Fibroblast of skin of abdomen (primary cell): ENCODE measurements at regions not wholly inside any gene's neighbourhood (a gene's known extent, or its start where the extent isn't known, plus 50 kb on each side); places are given as distances from the start of the nearest gene placed in this dataset.

Experiments used
- DNase-seq: peaks from one replicate; pipeline ENCODE4 v3.0.0-alpha.2; 2013

DNA sequence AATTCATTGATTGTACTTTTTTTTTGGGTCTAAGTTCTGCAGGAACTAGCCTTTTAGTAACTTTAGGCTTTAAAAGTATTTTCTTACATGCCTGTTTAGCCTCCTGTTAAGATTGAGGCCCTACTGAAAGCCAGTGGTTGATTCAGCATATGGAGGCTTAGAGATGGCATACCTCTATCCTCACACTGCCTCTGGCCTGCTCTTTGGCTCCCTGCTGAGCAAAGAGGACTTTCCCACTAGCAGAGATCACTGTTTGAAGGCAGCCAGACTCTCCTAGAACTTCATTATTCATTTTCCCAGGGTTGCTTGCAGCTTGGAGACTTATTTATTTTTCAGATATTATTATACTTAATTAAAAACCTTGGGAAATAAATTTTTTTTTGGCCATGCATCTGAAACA, 405.6 kb upstream of the MEX3C start:
- DNase-seq: no peak

DNA sequence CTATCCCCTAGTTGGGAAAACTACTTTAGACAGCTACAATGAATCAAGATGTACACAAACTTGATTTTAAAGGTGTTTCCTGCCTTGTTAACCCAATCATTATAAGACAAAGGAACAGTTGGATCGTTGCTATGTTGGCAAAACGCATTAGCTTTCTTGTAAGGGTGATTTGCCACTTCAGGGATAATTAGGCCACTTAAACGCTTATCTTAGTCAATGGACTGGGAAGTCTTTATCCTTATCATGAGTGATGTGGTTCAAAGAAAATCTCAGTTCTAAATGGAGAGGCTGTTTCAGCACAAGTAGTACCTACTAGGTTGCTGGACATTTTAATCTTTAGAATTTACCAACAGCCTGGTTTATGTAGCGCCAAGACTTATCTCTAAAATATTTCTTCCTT, 406.1 kb upstream of the MEX3C start:
- DNase-seq: no peak

DNA sequence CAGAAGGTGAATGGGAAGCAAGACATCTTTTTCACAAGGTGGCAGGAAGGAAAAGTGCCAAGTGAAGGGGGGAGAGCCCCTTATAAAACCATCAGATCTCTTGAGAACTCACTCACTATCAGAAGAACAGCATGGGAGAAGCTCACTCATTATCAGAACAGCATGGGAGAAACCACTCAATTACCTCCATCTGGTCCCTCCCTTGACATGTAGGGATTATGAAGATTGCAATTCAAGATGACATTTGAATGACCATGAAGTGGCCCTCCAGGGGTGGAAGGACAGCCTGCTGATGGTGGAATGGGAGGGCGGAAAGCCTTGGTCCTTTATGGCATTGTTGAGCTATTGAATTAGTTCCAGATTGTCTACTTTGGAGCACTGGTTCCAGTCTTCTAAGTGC, 413.0 kb upstream of the MEX3C start:
- DNase-seq: no peak

DNA sequence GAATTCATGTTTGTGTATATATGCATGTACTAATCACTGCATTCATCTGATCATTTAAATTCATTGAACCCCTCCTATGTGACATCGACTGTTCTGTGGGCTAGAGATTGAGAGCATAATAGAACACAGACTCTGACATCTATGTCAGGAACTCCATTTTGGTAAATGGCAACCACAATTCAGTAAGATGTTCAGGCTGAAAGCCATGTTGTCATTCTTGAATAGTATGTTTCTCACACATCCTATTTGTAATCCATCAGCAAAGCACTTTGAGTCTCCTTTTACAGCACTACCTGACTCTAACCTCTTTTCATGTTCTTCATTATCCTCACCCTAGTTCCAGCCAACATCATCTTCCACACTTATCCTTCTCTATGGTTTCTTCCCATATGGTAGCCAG, 413.8 kb upstream of the MEX3C start:
- DNase-seq: no peak

DNA sequence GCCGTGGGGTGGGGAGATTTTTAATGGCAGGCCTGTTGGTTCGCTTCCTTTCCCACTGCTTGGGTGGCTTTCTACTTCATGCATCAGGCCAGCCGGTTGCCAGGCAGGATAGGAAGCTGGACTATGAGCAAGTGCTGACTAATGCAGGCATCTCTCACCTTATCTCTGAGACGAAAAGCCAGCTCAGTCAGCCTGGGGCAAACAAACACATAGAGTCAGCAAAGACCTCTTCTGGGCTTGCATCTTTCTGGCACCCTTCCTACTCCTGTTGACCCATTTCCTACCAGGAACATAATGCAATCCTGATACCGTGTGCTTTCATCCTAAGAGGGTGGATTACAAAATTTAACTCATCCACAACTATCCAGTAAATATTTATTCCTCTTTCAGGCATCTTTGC, 416.6 kb upstream of the MEX3C start:
- DNase-seq: peak; percentile 31

DNA sequence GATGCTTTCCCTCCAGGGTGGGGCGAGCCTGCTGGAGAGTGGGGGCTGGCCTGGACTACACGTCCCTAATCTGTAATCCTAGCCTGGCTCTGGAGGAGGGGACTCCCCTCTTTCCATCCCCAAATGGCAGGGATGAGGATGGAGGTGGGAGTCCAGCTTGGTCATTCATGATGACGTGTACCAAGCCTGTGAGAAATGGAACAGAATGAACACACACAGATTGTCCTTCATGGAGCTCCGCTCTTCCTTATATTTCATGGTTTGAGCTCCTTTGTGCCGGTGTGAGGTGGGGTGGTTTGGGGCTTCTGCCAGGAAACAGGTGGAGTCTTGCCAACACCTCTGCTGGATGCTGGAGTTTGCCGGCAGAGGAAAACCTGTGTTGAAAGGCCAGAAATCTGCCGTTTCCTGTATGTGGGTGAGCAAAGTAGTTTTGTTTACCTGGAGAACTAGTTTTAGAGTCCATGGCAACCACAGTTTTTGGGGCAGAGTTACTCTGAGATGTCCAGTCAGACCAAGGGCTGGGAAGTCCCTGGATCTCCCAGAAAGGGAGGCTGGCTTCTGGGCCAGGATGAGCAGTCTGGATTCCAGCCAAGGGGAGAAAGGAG, 417.6 kb upstream of the MEX3C start:
- DNase-seq: no peak

DNA sequence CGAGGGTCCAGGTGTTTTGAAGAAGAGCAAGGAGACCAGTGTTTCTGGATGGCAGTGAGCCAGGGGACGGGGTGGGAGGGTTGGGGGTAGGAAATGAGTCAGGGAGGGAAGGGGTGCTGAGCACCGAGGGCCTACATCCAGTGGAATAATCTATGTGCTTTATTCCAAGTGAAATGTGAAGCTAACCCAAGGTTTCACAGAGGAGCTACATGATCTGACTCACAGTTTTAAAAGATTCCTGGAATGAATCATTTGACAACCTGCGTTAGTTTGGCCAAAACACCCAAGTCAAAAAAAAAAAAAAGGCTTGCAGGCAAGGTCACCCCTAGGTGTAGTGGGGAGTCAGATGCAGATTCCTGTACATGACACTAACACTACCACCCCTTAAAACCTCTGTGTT, 419.7 kb upstream of the MEX3C start:
- peak; percentile 35 for DNase-seq

DNA sequence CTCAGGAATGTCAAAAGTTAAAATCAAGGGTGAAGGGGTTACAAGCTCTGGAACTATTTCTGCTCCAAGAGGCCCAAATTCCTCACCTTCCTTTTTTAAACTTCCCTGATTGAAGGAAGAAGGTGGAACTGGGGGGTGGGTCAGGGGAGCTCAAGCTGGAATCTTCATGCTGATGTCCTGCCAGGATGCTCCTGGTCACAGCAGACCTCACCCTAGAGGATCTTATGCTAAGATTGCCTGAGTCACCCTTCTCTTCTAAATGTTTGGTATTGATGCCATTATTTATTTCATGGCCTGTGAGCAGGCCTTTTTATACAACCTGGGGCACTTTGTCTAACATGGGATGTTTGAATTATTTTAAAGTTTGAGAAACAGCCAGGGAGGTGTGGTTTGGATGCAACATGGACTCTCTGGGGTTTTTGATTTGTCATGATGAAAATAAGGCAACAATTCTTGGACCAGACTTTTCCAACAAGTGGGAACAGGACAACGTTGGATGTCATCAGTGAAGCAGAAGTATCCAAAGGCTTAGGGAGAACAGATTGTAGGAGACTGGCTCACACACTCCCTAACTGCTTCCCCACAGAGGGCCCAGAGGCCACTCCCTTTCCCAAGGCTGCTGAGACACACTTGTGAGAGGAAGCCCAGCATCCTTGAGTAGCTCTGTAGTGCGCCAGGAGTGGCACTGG, 420.2 kb upstream of the MEX3C start:
- no peak for DNase-seq

DNA sequence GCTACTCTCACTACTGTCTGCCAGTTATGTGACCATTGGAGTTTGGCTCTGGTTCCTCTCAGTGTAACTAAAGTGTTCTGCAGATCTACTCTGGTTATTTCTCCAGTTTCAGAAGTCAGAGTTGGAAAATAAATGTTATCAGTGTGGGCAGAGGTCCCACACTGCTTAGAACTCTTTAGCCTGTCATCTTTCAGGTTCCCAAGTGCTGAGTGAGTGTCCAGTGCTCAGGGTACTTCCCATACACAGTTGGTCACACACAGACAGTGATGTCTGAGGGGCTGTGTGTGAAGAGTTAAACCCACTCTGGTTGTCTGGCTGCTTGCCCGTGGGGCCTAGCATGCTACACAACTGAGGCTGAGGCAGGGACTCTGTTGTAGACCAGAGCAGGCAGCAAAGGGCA, 421.8 kb upstream of the MEX3C start:
- no peak for DNase-seq

DNA sequence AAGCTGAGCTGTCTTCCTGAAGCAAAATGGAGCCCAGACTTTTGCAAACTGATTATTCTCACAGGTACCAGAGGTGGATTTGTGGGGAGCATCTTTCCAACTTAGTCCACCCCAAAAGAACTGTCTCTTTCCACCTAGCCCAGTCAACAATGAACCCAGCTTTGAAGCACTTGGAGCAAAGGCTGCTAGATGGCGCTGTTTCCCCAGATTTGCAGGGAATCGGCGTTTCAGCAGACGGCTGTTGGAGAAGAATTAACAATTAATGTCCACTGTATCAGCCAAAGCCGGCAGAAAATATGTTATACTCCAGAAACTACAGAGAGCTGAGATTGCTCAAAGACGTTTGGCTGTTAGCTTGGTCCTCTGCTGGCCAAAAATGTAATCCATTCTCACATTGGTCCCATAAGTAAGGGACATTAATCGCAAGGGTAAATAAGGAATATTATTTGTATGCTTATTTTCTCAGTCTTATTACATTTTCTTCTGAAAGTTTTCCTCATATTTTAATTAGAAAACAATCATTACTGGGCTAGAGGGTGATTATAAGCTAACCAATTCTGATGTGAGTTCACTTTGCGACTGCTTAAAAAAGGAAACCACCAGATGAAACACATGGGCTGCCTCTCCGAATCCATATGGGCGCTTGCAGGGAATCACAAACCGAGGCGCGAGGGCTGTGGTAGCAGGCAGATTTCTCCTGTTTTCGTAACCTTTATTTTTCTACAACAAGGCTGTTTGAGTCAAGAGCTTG, 423.8 kb upstream of the MEX3C start:
- peak; percentile 53 for DNase-seq

DNA sequence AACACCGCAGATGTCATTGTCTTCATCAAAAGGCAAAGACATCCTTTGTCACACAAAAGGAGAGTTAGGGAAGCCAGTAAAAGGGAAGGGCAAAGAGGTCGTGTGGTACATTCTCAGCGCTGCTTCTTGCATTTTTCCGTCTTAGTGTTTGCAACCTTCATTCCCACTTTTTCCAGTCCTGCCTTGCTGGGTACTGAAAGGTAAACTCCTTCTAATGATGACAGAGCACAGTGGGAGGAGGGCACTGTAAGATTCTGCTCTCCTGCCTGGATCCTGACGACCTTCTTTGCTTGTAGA, 424.3 kb upstream of the MEX3C start:
- no peak for DNase-seq

DNA sequence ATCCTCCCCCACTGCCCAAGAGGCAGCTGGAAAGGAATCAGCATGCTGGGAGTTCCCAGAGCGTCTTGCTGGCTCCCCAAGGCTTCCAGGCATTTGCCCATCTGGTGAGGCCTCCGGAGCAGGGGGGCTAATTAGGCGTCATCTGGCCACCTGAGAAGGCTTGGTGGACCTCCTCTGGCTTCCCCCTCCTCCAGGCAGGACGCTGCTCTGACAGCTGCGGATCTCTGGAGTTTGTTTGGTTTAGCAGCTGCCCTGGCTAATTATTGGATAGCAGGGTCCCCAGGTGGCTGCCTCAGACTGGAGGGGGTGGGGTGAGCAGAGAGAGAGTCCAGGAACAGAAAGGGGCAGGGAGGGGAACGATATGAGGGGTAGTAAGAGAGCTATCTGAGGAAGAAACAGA, 425.2 kb upstream of the MEX3C start:
- no peak for DNase-seq

DNA sequence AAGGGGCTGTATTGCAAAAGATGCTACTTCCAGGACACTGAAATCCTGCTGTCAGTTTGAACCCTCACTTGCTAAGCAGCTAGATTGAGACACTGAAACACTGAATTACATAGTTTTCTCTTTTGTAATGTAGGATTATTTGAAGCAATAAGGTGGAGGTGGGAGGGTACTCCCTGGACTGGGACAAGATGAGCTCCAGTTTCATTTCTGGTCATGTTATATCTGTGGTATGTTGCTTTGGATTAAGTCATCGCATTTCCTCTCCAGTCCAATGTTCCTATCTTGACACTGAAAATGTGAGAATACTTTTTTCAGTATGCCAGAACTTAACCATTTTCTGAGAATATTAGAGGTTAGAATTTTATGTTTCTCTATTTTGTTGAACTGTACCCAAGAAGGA, 426.2 kb upstream of the MEX3C start:
- DNase-seq: no peak

DNA sequence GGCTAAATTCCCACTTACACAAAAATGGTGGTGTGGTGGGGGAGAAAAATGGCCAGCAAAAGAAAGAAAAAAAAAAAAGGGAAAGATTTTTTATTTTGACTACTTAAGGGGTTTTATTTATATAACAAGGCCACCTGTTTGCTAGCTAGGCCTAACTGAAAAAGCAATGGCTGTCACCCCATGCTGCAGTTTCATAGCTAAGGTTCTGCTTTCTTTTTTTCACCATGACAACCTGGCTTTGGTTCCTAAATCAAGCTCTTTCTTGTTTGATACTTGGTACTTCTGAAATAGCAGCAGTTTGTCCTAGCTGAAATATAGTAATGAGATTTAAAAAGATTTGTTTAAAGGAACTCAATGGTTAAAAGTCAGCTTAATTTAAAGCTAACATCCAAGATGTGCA, 433.2 kb upstream of the MEX3C start:
- DNase-seq: no peak

DNA sequence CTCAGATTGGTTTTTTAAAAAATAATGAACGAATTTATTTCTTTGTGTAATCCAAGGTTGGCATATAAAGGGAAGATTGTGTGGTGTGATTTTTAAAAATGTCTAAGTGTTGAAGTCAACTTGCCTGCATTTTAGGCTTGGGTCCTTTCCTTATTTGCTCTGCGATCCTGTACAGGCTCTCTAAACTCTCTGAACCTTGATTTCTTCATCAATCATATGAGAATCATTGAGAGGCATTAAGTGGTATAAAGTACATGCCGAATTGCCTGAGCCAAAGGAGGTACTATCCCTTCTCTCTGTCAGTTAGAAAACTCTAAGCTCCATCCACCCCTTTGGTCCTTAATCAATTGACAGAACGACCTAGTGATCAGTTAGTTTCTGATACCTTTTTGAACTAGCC, 440.4 kb upstream of the MEX3C start:
- no peak for DNase-seq

DNA sequence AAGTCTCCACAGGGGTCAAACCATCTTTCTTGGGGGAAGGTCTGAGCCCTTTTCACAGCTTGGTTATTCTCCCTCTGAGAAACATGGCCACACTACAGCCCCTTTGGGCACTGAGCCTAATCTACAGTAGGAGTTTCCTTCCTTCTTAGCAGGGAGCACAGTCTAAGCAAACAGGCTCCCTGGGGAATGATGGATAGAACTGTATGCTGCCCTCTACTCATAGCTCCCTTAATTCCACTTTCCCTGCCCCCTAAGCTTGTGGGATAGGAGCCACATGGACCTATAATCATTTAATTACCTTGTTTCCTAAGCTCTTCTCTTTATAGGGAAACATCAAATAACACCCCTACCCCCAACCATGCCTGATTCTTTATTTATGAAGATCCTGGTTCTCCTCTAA, 442.1 kb upstream of the MEX3C start:
- DNase-seq: no peak

DNA sequence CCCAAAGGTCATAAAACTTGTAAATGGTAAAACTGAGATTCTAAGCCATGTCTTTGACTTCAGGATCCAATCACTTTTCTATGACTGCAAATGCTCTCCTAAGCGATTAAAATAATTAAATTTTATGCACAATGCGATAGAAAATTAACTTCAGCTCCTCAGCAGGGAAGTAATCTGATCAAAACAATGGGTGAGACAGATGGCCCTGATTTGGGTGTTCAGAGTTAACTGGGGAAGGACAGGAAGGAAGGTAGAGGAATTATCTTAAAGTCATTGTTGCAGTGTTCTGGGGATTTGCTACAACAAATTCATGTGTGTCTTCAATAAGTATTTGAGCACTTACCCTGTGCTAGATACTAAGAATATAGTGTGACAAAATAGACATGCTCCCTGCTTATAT, 446.0 kb upstream of the MEX3C start:
- DNase-seq: no peak

DNA sequence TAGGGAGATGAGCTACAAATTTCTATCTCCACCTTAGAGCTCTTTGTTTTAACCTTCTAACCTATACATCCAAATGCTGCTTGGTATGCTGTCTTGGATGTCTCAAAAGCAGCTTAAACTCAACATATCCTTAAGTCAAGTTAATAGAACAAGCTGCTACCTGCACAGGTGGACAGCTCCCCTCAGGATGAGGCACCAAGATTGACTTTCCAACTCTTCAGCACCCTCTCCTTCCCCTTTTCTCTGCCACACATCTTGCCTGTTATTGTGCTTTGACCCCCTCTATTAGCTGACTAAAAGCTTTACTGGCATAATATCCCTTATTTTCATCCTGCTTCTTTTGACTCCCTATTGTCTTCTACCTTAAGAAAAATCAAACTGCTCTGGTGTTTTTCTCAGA, 448.1 kb upstream of the MEX3C start:
- no peak for DNase-seq

DNA sequence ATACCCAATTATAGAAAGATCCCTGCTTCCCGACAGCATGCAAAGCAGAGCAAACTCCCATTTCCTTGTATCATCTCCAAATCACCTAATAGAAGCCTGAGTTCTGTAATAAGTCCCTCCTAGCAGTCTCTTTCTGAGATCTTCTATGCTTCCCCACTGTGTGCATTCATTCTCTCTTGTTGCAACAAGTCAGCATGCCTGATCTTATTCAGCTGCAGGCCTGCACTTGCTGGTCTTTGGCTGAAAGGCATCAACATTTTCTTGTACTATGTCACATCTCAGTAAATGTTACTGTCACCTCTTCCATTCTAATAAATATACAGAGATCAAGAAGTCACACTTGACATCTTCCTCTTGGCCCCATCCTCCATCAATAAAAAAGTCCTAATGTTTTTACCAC, 449.9 kb upstream of the MEX3C start:
- DNase-seq: no peak

DNA sequence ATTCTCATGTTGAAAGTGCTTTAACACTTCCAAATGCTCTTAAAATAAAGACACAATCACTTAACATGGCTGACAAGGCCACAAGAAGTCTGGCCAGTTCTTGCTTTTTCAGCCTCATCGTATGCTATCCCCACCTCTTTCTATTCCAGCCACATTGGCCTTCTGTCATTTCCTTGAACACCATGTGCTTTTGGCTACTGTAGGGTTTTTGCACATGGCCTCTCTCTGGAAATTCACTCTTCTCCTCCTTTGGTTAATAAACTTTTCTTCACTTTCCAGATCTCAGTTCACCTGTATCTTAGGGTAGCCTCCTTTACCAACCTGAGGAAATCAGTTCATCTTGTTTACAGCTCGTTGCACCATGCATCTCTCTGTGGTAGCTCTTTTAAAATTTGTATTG, 450.5 kb upstream of the MEX3C start:
- no peak for DNase-seq

DNA sequence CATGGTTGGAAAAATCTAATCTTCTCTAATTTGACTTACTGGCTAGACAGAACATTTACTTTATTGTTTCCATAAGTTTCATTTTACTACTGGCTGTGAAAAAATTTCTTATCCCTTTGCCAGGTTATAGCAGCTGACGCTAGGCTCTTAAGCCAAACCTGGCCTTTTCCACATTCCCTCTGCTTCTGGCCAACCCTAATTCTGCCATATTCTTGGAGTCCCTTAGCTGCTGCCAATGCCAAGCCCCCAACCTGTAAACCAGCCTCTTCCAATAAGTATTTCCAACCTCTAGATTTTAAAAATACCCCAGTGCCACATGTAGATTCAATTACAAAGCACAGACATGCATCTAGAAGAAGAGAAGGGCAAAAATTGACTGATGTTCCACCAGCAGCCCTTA, 452.3 kb upstream of the MEX3C start:
- DNase-seq: no peak

DNA sequence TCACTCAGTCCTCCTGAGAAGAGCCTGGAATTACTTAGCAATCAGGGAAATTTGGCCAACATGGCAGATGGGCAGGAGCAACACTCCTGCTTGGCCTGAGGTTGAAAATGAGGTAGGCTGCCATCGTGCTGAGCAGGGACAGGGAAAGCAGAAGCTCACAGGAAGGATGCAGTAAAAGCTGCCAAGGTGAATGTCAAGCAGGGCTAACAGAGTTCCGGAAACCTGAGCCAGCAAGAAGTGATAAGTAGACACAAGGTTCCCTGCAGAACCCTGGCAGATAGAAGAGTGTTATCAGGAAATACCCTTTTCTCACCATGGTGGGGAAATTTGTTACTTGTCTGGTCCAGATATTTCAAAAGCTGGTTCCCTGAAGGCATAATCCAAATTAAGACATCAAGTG, 454.3 kb upstream of the MEX3C start:
- DNase-seq: no peak

DNA sequence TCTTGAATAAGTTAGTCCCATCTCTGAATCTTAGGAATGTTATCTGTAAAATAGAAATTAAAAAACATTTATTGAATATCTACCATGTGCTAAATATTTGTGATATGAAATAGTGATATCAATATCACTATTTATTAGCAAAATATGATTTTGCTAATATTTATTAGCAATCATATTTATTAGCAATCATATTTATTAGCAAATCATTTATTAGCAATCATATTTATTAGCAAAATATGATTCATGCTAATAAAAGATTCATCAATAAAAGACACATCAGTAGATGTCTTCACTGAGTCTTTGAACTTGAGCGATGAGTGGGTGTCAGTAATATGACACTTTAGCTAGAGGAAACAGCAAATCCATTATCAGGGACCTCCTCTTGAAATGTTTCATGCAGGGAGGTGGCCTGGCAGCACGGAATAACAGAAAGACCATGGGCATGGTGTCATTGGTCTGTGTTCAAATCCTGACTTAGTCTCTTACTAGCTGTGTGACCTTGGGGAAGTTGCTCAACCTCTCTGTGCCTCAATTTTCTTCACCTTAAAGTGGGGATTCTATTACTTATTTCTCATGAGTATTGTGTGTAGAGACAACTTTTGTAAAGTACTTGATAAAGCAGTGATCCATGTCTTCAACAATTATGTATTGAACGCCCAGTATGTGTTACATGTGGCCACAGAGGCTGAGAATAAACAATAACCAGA, 456.2 kb upstream of the MEX3C start:
- no peak for DNase-seq
